ENCODE measurements at regions not wholly inside any gene's neighbourhood (a gene's known extent, or its start where the extent isn't known, plus 50 kb on each side); places are given as distances from the start of the nearest gene placed in this dataset.

DNA sequence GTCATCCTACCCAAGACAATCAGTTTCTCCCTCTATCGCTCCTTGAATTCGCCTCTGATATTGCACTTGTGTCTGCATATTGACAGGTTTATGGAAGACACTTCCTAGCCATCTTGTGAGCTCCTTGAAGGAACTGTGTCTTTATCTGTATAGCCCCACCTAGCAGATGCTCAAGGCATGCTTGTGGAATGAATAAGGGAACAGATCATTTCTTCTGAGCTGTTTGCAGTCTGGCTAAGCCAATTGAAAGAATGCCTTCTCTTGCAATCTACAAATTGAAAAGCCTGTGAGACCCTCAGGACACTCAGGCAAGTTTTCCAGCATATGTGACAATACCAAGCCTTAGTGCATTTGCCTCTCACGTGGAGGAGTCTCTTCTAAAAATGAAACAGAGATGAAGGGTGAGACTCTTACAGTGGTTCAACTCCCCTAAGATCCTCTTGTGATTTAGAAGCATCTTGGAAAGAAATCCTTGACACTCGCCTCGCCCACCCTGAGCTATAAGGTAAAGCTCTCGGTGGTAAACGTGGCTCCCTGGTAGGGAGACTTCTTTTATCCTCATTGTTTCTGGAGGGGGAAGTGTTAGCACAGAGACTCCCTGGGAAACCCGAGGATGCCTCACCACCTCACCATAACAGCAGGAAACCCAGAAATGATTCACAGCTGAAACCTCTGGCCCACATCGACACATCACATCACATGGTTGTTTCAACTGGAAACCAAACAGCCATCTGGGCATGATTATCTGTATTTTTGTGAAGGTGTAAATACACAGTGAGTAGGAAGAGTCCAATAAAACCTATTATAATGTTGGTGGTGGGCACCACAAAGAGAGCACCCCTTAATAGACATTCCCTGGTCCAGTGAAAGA, 112.3 kb upstream of the BCL2L14 start:
- no peaks in the 10 kb centered on the region for H3K36me3 ChIP-seq (ENCODE audit: control insufficient read depth, insufficient read depth, low read length)
- dilution Hi-C loops (cut with HindIII; ENCODE audit: low sequenced_read_pairs, unreplicated experiment) (no loop called here), in situ Hi-C loops (cut with MboI; ENCODE audit: low sequenced_read_pairs) (no loop called here), intact Hi-C loops (cut with micrococcal nuclease) (no loop called here)
- peaks cover 16% of the 10 kb centered on the region for H3K9me1 ChIP-seq (ENCODE audit: insufficient read depth, low read length)
- H2BK5ac ChIP-seq (ENCODE audit: low read depth, low read length, poor library complexity, severe bottlenecking), result peak overlapping the region; percentile 51
- peak overlapping the region; percentile 21 for H2AK9ac ChIP-seq (replicated peaks; ENCODE audit: low read depth, low read length, poor library complexity)
- H3K27ac ChIP-seq (ENCODE audit: insufficient read depth, low read length), result no peak overlapping the region
- peak overlapping the region; percentile 55 for H3K4me2 ChIP-seq (ENCODE audit: low read depth, low read length)
- no peaks in the 10 kb centered on the region for H4K20me1 ChIP-seq (ENCODE audit: insufficient read depth, low read length)
- peak overlapping the region; percentile 34; the same call in 1 of the 2 replicates for H3K18ac ChIP-seq (ENCODE audit: low read depth, low read length)
- peak overlapping the region; percentile 79 for H3K23ac ChIP-seq (ENCODE audit: low read depth, low read length)
- BruUV-seq (replicated peaks), result no TSS peak
- H2AFZ ChIP-seq (replicated peaks; ENCODE audit: low read length, poor library complexity), result peak overlapping the region; percentile 70
- H3K4ac ChIP-seq (ENCODE audit: low read depth, low read length), result peak overlapping the region; percentile 70; the same call in 1 of the 2 replicates
- peak overlapping the region; percentile 73 for H2BK20ac ChIP-seq (ENCODE audit: low read depth, low read length)
- H4K91ac ChIP-seq (ENCODE audit: insufficient read depth, low read depth, low read length), result peak overlapping the region; percentile 33; the same call in 1 of the 2 replicates
- no peak overlapping the region for H3K9ac ChIP-seq (ENCODE audit: low read depth, low read length)
- peaks cover 26% of the 10 kb centered on the region for H3K27me3 ChIP-seq (ENCODE audit: control insufficient read depth, insufficient read depth, low read length)
- no peak overlapping the region for H3K56ac ChIP-seq (ENCODE audit: extremely low read depth, insufficient read depth, low read length)
- no CpG with 5 or more reads among the region's 9 CpGs for WGBS, 2 experiments (ENCODE audit: extremely low coverage in 2 of 2, insufficient read length in 1 of 2)
- H3K14ac ChIP-seq (replicated peaks; ENCODE audit: low read depth, low read length), result peak overlapping the region; percentile 70; the same call in 1 of the 2 replicates
- ChIA-PET POLR2A (ENCODE audit: unreplicated experiment) (no interaction called here), CTCF (interaction anchor here (1.0 to 1.4 kb wide), 3 partner anchors 8 to 18 kb away, joined by 3 to 4 read pairs (median 4); no protein-coding TSS in a partner anchor)
- peak overlapping the region; percentile 25 to 60; a peak in 2 of 4 replicates for H4K8ac ChIP-seq (ENCODE audit: low read depth in 2 of 2, low read length in 2 of 2)
- H3K79me1 ChIP-seq (ENCODE audit: low read depth in 1 of 2, low read length in 2 of 2), result no peaks in the 10 kb centered on the region
- H2BK120ac ChIP-seq (ENCODE audit: low read depth, low read length), result peak overlapping the region; percentile 88
- TF ChIP-seq, protein P1, sequence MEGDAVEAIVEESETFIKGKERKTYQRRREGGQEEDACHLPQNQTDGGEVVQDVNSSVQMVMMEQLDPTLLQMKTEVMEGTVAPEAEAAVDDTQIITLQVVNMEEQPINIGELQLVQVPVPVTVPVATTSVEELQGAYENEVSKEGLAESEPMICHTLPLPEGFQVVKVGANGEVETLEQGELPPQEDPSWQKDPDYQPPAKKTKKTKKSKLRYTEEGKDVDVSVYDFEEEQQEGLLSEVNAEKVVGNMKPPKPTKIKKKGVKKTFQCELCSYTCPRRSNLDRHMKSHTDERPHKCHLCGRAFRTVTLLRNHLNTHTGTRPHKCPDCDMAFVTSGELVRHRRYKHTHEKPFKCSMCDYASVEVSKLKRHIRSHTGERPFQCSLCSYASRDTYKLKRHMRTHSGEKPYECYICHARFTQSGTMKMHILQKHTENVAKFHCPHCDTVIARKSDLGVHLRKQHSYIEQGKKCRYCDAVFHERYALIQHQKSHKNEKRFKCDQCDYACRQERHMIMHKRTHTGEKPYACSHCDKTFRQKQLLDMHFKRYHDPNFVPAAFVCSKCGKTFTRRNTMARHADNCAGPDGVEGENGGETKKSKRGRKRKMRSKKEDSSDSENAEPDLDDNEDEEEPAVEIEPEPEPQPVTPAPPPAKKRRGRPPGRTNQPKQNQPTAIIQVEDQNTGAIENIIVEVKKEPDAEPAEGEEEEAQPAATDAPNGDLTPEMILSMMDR (conservative IDR thresholded peaks at IDR 0.05; ENCODE audit: low read depth, low read length), result peak; percentile 19; the same call in 1 of the 2 replicates
- no peak for TF ChIP-seq MAZ (IDR thresholded peaks at IDR 0.05; ENCODE audit: borderline replicate concordance, low read depth, low read length)
- TF ChIP-seq, protein P2, sequence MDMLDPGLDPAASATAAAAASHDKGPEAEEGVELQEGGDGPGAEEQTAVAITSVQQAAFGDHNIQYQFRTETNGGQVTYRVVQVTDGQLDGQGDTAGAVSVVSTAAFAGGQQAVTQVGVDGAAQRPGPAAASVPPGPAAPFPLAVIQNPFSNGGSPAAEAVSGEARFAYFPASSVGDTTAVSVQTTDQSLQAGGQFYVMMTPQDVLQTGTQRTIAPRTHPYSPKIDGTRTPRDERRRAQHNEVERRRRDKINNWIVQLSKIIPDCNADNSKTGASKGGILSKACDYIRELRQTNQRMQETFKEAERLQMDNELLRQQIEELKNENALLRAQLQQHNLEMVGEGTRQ (IDR thresholded peaks at IDR 0.05; ENCODE audit: low read depth, low read length), result peak; percentile 75; the same call in 1 of the 2 replicates
- TF ChIP-seq FOS (IDR thresholded peaks at IDR 0.05; ENCODE audit: low read depth, low read length), result peak; percentile 64
- 0 out of 2 replicates have a peak, but pooled peaks have one; percentile 6 for TF ChIP-seq BHLHE40 (IDR thresholded peaks at IDR 0.05; ENCODE audit: low read depth, low read length)
- ATAC-seq (ENCODE audit: low read depth), result peak; percentile 97
- no peak overlapping the region for H2AK5ac ChIP-seq (ENCODE audit: low read depth, low read length)
- peaks cover 11% of the 10 kb centered on the region for H3K4me1 ChIP-seq (ENCODE audit: control insufficient read depth, insufficient read depth, low read length)
- H3K4me3 ChIP-seq (ENCODE audit: insufficient read depth, low read depth, low read length), result no peak overlapping the region
- peaks cover 3% of the 10 kb centered on the region for H3K9me3 ChIP-seq (ENCODE audit: control insufficient read depth, insufficient read depth, low read length)
- no peak overlapping the region; the same call in 1 of the 2 replicates for H4K5ac ChIP-seq (ENCODE audit: low read depth, low read length)
- peak overlapping the region; percentile 33; the same call in 1 of the 3 replicates for H2BK15ac ChIP-seq (ENCODE audit: low read depth, low read length)
- peak; percentile 95 for DNase-seq

Data from IMR-90 (cell line).